Umbilical cord (tissue), 1 donor: ENCODE measurements at regions not wholly inside any gene's neighbourhood (a gene's known extent, or its start where the extent isn't known, plus 50 kb on each side); places are given as distances from the start of the nearest gene placed in this dataset.

Experiments
- DNase-seq: peaks from one replicate; pipeline ENCODE4 v3.0.0-alpha.2; 2015; ENCODE audit warnings: low spot score

DNA sequence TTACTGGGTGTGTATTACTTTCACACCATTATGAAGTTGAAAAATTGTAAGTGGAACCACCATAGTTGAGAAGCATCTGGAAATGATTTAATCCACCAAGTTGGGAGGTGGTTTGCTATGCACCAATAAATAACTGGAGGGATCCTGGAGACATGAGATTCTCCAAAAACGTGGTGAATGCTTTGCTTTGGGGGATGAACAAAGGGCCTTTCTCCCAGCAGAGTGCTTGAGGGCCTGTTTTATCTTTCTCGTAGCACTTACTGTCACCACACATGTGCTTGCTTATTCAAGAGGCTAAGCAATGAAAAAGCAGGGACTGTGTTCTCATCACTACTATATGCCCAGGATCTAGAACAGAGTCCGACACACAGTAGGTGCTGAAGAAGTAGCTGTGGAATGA is 371.1 kb downstream of the DHX35 start:
- no peak for DNase-seq

DNA sequence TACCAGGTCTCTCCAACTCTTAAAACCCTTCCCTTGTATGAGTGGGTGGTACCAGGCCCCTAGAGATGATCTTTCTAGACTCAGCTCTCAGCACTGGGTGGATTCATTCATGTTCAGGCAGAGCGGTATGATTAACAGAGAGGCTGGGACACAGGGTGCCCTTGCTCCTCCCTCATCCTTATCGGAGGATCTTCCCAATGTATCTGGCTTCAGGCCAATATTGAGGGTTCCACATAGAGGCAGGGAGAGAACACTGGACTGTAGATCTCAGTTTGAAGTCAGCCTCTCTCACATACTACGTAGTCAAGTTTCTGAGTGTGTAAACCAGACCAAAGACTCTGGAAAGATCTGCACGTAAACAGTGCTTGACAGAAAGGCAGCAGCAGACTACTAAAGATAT is 366.2 kb downstream of the DHX35 start:
- peak; percentile 31 for DNase-seq

DNA sequence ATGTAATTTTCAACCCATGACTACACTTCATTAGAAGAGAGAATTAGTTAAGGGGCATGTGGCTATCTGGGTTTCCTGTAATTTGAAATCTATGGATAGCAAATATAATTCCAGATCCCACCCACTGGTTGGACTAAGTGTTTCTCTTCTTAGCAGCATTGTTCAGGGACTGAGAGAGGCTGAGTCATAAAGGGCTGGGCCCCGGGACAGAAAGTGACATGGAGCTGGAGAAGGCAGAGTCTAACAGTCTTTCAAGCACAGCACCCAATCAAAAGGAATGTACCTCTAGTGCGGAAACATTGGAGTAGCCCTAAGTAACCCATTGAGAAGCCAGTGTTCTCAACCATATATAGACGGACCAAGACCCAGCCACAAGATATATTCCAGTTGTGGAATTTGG is 363.9 kb downstream of the DHX35 start:
- no peak for DNase-seq

DNA sequence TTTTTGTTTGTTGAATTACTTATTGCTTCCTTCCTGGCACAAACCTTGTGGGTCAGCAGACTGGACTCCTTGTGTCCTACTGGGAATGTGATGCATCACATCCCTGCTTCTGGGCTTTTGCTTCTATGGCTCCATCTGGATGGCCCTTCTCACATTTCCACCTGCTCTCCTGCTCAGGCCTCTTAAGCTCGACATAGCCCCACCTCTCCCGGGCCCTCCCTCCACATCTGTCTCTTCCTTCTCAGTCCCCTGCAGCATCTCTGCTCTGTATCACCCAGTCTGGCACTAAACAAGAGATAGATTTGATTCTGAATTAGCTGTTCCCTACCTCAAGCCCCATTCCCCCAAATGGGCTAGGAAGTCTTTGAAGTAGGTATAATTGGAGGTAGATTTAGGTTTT is 356.8 kb downstream of the DHX35 start:
- DNase-seq, result no peak

DNA sequence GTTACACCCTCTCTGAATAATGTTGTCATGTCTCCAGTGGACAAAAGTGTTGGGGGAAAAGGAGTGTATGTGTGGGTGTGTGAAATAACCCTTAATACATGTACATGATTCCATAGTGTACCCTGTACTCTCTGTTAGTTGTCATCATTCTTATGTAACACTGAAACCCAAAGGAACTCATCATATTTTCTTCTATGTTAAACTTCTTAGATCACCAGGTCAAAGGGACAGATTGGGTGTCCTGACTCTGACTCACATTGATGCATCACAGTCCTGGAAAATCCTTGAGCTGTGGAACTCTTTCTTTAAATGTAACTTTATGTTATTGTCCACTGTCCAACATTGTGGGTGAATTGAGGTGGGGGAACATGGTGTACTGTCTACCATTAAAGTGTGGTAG is 350.5 kb downstream of the DHX35 start:
- no peak for DNase-seq

DNA sequence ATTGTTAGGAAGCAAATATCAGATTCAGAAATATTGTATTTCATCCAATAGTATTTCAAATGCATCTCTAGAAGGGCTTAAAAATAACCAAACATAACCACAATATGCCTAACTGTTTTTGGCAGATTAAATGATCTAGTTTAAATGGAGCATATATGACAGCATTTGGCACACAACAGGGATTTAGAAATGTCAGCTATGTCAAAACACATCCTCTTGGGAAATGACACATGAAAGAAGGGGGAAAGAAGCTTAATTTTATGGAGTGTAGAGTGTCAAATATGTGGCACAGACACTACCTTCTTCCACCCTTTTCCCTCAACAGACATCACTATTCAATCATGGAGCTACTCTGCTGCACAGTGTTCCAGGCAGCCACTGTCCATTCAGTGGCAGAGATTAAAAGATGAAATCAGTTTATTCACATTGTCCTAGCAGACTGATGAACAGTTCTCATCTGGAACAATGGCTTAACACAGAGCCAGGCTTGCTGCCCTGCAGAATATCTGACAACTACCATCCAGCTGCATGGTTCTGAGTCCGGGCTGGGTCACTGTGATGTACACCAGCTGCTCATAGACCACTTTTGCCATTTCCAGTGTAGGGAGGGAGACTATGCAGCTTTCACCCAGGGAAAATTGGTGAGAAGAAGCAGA is 349.8 kb downstream of the DHX35 start:
- no peak for DNase-seq

DNA sequence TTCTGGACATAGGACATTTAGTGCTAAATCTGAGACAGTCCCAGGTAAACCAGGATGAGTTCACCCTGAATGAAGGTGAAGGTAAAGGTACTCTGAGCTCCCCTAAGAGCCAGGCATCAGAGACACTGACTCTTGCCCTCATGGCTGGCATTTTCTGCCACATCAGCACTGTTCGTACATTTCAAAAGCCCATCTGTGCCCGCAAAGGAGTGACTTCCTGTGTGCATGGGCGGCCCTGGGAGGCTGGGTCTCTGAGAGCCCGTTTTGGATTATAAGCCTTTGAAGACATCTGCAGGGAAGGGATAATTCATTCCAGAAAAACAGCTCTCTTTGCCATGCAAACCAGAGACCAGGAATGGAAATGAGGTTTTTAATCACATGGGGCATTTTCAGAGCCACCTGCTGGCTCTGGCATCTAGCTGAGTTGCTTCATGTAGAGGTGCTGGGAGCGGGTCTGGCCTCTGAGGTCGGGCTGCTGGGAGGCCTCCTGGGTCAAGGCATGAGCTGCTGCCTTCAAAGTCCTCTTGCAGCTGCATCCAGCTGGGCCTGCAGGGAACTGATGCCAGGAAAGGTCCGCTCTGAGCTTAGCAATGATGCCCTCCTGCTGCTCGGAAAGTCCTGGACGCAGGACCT is 348.3 kb downstream of the DHX35 start:
- no peak for DNase-seq

DNA sequence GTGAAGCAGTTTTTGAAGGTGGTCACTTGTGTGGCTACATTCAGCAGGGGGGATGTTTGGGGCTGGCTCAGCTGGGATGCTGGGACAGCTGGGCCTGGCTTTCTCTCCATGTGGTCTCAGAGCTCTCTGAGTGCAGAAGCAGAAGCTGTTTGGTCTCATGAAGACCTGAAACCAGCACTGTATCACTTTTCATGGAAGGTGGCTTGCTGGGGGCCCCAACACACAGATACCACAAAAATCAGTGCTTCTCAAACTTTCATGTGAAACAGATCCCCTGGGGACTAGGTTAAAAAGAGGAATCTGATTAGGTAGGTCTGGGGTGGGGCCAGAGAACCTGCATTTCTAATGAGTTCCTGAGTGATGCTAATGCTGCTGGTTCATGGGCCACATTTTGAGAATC is 347.3 kb downstream of the DHX35 start:
- no peak for DNase-seq

DNA sequence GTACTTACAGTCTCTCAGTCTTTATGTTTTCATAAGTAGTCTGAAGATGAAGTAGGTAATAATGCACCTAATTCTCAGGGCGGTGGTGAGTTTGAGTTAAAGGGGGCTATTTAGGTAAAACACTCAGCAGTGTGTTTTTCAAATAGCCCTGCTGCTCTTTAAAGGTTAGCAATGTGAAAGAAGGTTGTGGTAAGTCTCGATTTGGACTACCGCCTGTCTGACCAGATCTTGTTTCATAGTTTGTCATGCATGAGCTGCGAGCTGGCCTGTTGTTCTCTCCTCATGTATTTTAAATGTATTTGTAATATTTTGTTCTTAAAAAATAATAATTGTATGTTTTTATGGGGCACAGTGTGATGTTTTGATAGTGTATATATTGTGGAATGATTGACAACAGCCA is 340.2 kb downstream of the DHX35 start:
- no peak for DNase-seq

DNA sequence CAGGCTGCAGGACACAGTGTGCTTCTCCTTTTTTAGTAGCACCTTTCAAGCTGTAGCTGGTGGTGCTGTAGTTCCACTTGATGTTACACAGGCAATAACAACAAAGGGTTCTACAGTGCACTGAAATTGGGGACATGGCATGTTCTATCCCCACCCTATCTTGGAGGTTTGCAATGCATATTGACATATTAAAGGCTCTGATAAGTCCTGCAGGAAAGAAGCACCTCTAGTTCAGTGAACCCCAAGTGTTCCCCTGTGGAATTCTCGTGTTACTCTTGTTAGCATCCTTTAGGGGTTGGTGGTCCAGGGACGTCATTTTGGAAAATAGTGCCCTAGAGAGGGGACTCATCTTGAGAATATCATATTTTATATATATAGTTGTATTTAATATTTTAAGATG is 337.6 kb downstream of the DHX35 start:
- no peak for DNase-seq

DNA sequence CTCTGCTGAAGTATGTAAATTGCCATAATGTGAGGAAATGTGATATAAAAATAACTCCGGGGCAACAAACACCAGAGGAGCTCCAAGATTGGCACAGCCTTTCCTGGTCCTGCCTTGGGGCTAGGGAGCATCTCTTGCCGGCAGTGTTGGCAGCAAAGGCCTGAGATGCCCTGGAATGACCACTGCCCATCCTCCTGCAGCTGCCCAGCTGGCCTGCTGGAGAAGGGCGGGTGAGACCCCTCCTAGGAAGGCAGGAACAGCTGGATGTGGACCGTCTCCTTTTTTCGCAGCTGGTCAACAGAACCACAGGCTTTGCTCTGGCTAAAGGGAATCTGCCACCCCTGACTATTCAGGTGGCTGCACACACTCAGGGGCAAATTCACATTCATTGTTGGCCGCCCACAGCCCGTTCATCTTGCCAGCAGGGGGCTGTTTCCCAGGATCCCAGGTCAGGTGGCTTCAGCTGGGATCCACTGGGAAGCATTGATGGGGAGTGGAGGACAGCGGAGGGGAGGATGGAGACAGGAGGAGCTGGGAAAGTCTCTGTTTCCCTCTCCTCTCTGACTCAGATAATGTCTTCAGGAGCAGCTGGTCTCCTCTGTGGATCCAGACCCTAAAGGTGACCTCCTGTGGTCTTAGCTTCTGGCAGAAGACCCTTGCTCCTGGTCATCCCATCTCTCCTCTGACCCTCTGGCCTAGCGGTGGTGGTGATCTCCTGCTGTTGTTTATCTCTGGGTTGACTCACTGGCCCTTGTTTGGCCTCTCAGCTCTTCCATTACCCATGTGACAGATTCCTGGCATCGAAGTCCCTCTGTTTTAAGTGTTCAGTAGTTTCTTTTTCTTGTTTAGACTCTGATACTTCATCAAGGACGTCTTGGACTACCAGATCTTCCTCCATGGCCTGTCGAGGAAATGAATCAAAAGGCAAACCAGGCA is 336.7 kb downstream of the DHX35 start:
- no peak for DNase-seq

DNA sequence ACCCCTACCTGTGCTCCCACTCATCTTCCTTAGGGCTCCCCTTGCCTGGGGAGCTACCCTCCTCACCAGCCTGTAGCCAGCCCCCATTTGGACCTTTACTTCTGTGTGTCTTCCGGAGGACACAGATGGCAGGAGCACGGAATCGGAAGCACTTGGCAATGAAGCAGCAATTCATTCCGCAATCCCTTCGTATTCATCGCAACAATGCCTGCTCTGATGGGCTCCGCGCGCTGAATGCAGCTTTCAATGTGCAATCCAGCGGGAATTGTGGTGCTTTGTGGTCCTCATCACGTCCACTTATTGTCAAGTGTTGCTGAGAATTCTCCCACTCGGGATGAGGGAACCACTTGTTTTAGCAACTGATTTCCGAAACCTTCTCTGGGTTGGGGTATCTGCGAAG is 336.0 kb downstream of the DHX35 start:
- DNase-seq, result no peak

DNA sequence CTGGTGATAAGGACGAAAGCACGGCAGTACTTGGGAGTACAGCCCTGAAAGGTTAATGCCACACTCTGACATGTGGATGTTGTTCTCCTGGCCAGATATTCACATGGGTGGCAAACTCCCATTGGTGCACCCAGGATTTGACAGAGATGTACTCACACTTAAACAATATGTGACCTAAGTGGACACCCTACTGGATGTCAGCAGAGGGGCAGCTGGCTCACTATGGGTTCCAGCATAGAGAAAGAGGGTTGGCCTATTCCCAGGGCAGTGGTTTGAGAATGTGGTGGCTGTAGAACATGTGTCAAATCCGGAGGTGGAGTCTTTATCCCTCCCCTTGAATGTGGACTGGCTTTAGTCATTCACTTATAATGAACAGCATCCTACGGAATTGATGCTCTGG is 333.2 kb downstream of the DHX35 start:
- no peak for DNase-seq

DNA sequence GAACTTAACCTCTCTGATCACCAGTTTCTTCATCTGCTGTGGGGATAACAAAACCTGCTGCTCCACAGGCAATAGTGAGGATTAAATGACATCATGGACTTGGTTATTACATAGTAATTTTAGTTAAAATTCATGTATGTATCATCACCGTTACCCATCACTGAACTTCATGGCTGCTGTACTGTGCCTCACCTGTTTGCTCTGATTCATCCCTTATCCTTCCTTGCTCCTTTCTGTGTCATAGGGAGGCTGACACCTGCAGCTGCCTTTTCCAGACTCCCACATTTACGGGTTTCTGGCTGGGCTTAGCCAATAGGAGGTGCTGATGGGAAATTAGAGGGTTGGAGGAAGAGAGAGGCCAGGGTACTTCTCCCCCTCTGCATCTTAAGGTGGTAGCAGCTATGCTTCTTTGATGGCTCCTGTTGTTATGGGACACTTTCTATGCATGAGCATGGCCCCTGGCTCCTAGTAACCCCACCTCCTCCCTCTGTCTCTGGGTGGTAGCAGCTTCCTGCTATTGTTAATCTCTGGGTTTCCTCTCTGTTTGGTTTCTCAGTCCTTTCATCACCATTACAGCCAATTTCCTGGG is 332.1 kb downstream of the DHX35 start:
- DNase-seq, result no peak

DNA sequence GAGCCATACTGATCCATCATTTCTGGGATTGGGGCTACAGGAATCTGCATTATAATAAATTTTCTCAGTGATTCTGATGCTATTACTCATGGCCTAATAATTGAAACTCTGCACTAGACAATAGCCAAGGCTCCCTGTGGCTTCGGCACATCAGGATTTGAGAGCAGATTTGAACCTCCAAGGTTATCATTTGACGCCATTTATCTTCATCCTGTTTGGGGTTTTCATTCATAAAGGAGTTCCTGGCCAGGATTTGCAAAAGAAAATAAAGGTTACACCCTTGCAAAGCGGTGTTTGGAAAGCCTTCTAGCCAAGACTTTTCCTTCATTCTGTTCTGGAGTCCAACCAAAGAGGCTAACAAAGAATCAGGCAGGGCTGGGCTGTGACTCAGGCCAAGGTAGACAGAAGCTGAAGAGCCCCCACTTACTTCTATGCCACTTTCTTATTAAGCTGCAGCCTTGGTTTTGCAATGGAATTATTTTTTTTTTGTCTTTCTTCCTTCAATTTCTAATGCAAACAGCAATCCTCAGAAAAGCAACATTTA is 330.1 kb downstream of the DHX35 start:
- no peak for DNase-seq

DNA sequence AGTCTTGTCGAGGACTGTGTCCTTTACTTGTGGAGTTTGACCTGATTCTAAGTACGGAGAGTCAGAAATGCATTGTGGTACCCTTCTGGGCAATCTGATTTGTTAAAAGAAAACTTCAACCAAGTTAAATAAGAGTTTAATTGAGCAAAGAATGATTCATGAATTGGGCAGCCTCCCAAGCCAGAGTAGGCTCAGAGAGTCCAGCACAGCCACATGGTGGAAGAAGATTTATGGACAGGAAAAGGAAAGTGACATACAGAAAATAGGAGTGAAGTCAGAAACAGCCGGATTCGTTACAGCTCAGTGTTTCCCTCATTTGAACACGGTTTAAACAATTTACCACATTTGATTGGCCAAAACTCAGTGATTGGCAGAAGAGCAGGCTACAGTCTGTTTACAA is 329.2 kb downstream of the DHX35 start:
- DNase-seq, result peak; percentile 39

DNA sequence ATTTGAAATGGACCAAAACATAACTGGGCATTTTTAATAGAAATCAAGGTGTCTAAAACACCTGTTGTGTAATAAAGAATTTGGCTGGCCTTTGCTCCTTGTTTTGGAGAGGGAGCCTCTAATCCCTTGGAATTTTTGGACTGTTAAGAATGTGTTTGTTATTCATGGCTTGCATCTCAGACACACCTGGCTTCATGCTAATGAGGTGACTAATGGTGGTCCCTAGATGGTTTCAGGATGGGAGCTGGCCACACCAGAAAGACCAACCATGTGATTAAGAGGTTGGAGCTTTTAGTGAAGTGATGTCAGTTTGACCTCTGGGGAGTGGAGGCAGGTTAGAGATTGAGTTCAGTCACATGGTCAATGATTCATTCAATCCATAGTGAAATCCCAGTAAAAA is 328.4 kb downstream of the DHX35 start:
- DNase-seq, result no peak

DNA sequence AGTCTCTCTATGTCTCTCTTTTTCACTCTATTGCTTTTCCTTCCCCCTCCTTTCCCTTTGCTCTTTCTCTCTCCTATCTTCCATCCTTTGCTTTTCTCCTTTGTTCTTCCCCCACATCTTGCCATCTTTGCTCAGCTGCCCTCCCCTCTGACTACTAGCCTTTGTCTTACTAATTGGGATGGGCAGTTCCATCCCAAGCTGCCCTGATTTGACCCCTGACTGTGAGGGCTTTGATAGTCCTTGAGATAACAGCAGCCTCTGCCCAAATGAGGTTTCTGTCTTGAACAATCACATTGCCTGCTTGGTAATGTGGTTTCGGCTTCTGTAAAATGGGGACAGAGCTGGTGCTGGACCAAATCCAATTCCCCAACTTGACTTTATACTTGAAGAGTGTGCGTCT is 327.7 kb downstream of the DHX35 start:
- DNase-seq, result no peak

DNA sequence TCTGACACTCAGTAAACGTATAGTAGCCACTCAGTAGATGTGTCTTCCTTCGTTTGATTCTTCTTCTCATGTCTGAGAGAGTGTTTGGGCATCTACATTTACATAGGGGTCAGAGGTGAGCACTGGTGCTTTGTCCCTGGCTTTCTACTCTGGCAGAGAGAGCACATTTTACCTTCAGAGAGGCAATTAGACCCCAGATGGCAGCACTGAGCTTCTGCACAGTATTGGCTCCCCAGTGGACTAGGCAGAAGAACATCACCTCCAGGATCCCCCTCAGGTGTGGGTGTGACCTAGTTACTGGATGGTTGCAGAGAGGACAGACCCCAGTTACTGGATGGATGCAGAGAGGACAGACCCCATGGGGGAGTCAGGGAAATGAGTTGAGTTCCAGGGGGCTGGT is 327.2 kb downstream of the DHX35 start:
- DNase-seq, result no peak

DNA sequence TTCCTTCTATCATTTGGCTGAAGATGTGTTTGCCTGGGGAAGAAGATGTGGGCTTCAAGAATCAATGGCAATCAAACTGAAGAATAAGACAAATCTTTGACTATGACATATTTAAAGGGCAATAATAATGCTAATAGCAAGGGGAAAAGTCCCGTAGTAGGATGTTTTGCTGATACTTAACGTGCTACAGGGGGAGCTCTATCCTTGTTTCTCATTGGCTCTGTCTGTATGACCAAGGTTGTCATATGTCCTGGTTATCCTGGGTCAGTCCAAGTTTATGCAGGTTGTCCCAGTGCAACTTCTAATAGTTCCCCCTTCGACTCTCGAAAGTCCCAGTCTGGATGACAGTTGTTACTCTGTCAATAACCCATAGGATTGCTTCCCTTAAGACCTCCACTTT is 321.3 kb downstream of the DHX35 start:
- no peak for DNase-seq

DNA sequence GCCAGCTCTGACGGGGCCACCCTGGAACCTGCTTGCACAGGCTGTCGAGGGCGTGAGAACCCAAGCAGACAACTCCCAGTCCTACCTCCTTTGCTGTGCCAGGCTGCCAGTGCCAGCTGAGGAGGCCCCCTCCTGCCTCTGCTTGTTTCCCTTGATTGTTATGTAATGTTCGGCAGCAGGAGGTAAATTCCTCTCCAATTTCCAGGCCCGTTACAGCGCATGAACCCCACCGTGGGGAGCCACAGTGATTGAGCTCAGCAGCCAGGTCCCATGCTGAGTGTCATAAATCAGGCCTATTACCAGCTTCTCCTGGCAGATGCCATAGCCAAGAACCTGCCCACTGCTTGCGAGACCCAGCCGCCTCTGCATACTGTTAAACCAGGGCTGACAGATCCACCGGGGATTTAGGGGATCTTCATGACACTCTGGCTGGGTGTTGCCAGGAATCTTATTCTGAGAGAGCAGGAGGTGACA is 320.5 kb downstream of the DHX35 start:
- peak; percentile 38 for DNase-seq

DNA sequence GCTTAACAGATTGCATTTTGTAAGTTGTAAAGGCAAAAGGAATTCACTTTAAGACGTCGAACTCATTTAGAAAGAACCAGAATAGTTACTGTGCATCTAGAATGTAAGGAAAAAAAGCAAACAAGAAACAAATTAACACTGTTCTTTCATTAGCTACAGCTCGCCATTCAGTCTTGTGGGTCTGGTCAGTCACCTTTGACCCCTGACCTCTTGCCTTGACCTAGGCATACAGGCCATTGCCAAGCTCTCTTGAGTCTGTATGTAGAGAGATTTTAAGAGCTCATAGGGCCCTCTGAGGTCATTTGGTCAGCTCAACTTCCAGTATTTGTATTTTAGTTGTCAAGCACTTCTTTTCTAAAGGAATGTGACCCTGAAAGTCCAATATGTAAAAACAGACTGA is 318.7 kb downstream of the DHX35 start:
- DNase-seq, result no peak
